Activated CD4-positive, CD25-positive, alpha-beta regulatory T cell treated with anti-CD3 and anti-CD28 coated beads, Interleukin-2, amount 50 U/mL, for 24 hours (primary cell): ENCODE measurements at regions not wholly inside any gene's neighbourhood (a gene's known extent, or its start where the extent isn't known, plus 50 kb on each side); places are given as distances from the start of the nearest gene placed in this dataset.

Experiments
- ATAC-seq, 2 donors: fragments of 150-1000 bp; cut with Tn5 transposase; one replicate each; pipeline ENCODE4 v1.10.0; 2021; ENCODE audit warnings: mild to moderate bottlenecking in 1 of 2, moderate library complexity in 1 of 2

DNA sequence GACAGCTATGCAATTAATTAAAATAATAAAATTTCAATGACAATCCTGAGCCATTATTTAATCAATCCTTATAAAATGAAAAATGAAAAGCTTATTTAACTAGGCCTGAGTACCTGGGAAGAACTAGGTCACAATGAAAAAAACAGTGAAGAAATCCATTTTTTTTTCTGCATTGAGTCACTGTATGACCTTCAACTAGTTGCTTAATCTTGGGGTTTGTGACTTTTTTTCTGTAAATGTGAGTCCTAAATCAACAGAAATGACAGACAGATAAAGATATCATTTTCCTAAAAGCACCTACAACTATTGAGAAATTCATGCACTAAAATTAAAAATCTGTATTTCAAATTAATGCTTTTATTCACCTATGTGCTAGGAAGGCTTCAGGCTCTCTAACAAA is 96.8 kb downstream of the TMEM26 start:
- no peak for ATAC-seq

DNA sequence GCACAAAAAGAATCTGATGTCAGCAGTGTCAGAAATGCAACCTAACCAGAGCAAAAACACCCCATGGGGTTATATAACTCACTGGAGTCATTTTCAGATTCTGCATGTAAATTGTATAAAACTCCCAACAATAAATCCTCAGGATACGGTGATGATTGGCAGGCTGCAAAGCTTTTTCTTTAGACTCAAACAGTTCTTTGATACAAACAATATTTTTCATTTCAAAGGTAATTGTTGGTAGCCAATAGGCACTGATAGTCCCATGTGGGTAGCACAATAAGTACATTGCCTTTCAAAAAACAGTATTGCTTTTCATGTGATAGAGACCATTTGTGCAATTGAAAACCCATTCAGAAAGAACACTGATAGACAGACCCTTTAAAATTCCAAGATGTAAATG is 98.0 kb downstream of the TMEM26 start:
- ATAC-seq: no peak

DNA sequence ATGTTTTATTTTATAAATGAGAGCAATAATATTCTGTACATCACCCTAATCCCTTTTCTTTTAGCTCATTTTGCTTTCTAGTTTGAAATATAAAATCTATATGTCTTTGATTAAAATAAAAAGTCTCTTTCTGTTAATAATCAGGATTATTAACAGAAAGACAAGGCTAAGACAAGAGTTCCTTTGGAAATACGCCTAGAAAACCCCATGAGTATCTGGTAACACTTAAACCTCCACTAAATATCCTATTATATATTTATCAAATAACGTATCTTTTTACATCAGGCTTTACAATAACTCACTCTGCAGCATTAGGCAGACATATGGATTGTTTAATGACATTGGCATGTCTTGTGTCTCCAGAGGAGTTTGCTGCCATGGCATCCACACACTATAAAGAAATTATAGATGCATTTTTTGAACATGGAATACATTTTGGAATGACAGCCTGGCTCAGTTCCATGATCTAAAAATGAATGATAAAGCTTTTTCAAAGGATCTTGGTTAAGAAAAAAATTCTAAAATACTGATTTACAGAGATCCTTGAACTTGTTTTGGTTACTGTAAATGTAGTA is 98.7 kb downstream of the TMEM26 start:
- no peak for ATAC-seq

DNA sequence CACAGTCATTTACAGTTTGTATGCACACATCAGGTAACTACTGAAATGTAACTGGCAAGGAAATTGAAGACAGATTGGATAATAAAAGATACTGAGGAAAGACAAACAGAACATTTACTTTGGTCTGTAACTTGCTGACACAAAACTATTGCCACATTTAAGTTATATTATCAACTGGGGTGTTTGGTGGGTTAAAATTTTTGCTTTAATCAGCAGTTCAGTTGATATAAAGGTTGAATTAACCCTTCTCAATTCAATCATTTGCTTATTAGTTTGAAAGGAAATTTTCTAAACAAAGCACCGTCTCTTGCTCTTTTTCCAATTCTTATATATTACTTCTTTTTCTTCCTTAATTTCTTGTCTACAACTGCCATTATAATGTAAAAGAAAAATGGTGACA is 102.4 kb downstream of the TMEM26 start:
- no peak for ATAC-seq

DNA sequence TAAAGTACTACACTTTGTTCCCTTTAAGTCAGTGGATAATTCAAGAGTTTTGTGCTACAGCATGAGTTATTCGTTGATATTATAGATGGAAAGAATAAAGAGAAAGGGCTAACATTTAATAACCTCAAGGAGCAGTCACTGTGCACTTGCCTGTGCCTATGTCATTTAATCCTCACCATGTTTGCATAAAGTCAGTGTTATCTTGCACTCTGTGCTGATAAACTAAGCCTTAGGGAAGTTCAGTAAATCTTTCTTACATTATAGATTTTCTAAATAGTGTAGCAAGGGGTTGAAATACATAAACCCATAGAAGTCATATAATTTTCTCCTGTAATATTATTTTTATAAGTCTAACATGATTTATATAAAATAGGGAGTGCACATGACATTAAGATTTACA is 103.1 kb downstream of the TMEM26 start:
- no peak for ATAC-seq

DNA sequence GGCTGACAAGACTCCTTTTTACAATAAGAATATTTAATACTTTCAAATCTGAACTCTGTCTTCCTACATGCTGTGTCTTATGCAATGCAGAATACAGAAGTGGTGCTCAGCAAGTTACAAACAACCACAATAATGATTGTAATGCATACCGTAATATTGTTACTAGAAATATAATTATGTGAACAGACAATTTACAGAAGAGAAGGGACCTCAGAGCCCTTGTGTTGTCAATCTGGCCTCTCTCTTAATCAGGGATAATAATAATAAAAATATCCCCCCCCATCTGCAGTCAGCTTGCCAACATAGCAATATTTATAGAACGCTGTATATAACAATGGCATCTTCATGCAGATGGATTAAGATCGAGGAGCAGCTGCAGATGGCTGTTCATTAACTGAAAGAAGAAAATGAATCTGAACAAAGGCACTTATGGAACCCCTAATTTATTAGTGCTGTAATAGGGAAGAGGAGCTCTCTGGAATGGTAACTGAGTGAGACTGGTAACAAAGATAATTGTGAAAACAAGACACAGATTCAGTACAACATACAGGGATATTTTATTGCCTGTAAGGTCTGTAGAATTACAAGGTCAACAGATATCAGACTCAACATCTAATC is 106.3 kb downstream of the TMEM26 start:
- ATAC-seq: no peak

DNA sequence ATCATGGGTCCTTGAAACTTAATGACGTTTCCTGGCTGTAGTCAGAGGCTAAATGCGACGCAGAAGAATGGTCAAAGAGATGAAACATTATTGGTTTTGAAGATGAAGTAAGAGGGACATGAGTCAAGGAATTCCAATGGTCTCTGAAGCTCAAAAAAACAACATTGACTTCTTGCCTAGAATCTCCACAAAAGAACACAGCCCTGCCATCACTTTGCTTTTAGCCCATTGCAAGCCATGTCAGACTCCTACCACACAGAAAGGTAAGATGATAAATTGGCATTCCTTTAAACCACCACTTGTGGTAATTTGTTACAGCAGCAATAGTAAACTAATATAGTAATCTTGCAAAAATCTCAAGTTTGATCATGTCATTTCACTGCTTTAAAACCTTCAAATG is 109.4 kb downstream of the TMEM26 start:
- ATAC-seq: no peak

DNA sequence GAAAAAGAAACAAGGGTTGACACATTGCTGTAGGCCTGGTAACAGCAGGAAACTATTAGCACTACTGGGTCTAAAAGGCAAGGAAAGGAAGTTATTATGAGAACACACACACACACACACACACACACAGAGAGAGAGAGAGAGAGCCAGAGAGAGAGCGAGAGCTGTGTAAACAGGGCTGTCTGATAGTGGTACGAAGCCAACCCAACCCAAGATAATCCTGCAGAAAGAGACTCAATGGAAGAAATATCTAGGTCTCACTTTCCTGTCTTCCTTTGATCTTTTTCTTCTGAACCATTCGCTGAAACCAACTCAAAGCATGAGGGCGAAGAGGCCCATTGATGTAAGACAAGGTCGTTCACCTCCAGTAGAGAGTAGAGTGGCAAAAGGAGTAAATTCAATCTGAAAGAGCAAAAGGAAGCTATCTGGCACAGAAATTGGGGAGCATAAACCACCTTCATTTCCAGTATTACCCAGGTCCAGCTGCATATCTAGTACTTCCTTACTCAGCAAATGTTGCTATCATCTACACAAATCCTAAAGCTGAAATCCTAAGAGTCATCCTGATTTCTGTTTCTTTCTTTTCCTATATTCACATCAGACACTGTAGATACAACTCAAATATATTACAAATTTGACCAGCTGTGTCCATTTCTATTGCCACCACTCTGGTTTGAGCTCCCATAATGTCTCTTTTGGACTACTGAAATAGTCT is 110.2 kb downstream of the TMEM26 start:
- no peak for ATAC-seq

DNA sequence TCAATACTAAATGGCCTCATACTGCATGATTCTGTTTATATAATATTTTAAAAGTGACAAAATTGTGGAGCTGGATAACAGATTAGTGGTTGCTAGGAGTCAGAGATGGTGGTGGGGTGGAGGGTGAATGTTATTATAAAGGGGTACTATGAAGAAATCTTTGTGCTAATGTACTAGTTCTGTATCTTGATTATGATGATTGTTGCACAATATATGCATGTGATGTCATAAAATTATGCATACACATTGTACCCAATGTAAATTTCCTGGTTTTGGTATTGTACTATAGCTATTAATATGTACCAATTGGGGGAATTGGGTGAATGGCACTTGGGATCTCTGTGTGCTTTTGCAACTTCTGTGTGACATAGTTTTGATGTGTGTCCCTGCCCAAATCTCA is 112.2 kb downstream of the TMEM26 start:
- no peak for ATAC-seq

DNA sequence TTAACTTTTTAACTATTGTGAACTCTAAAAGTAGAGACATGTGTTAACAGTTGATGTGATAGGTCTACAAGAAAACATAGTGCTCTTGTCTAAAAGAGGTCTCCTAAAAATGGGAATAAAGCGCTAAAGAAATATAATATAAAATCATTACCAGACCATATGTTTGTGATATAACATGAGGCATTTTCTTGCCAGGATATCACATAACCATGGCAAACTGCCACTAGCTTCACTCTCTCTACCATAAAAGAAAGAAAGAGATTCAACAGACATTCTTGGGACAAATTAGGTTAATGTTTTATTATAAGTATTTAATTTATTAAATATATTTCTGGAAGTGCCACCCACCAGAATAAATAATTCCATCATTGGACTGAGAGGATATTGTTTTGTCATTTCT is 115.0 kb downstream of the TMEM26 start:
- ATAC-seq: no peak

DNA sequence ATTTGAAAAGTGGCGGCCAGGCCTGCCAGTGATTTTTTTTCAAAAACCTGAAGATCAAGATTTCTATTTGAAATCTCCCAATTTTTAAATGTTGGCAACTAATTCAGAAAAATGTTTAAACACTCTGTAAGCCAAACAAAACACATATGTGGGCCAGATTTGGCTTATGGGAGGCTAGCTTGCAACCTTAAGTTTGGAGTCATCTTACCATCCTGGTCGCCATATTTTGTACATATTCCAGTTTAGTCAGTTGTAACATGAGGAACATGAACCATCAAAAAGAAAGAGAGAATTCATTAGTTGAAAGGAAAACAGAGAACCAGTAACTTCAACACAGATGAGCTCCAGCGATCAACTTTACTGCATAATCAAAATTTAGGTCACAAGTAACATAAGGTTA is 115.4 kb downstream of the TMEM26 start:
- ATAC-seq: no peak

DNA sequence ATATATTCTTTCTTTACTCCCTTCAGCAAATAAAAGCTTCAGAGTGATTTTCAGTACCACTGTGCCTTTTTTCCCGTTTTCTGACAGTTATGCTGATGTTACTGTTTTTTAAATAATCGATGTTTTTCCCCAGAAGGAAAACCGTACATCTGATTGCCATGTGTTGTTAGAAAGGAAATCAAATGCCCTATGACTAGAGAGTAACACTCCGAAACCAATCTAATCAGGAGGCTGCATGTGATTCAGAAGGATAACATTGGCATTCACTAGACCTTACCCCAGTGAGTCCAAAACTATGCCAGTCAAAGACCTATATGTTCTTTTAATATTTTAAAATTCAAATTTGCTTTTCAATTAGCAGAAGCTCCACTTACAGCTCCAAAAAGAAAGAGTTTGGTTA is 116.3 kb downstream of the TMEM26 start:
- ATAC-seq: no peak

DNA sequence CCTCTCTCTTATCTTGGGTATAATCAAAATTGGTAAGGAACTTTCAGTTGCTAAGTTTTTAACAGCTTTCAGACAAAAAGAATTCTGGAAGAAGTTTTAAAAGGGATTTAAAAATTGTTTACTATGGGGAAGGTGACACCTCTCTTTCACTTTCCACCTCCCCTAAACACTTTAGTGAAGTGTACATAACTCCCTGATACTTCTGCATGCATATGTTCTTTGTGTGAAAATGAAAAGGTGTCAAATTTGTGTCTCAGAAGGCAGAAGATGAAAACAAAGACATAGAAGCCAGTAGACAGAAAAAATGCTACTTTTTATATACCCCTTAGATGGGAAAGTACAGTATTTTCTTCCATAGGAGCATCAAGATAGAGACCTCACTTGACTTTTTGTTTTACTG is 117.8 kb downstream of the TMEM26 start:
- ATAC-seq: no peak

DNA sequence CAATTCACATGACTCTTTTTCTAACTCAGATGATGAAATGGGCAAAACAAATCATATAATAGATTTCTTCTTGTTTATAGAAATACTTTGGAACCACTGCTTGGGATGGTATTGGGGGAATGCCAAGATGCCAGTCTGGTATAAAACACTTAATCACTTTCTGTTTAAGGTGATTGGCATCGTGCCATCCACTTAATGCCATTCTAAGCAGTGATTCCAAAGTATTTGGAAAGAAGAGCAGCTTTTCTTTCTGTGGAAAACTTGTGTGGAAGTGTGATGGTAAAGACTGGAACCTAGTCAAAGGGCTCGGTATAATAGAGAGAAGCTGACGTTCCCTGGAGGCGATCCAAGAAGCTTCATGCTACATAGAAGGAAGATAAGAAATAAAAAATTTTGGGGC is 120.6 kb downstream of the TMEM26 start:
- ATAC-seq: no peak

DNA sequence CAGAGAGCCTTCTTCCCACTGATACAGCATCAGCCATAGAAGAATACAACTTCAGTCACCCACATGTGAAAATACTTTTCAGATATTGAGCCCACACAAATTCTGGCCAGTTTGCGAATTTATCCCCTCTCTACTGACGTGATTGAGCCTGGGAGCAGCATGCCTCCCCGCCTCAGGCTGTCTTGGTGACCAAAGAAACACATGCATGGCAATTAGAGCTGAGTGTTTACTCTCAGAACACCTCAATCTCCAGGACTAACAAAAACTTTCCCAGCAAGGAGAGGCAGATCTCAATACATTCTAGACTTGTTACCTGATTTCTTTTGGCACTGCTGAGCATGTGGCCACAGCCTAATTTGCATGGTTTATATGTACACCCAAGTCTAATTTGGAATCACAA is 122.5 kb downstream of the TMEM26 start:
- no peak for ATAC-seq

DNA sequence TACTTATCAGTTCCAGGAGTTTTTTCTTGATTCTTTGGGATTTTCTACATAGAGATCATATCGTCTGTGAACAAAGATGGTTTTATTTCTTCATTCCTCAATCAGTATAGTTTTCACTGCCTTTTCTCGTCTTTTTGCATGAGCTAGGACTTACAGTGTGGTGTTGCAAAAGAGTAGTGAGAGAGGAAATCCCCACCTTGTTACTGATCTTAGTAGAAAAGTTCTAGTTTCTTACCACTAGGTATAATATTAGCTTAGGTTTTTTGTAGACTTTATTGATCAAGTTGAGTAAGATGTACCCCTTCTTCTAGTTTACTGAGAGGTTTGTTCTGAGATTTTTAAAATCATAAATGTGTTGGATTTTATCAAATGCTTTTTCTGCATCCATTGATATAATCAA is 123.3 kb downstream of the TMEM26 start:
- ATAC-seq: no peak

DNA sequence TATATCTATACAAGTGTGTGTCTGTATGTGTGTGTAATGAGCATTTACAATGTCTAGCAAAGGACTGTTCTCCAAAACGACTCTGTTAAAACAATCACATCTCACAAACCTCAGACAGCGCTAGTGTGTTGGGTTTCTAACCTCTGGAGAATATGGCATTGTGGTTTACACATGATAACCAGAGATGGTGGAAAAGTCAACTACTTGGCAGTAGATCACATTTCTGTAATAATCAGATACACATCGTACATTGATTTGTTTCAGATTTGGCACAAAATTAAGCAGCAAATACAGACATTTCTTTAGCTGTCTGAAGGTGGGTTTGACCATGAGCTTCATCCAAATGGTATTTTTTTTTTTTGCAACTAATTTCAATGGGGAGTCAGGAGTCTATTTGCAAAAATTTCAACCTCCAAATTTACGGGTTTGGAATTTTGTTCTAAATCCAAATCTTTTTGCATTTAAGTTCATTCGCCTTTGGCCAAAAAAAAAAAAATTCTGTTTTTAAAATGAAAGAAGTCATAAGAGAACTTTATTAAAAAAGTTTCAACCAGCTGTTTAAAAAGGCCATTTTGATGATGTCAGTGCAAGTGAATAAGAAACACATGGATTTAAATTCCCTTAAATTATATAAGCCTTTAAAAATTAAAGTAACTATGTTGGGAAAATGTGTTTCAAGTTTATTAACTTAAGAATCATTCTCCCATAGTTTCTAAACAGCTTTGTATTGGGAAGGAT is 127.8 kb downstream of the TMEM26 start:
- no peak for ATAC-seq

DNA sequence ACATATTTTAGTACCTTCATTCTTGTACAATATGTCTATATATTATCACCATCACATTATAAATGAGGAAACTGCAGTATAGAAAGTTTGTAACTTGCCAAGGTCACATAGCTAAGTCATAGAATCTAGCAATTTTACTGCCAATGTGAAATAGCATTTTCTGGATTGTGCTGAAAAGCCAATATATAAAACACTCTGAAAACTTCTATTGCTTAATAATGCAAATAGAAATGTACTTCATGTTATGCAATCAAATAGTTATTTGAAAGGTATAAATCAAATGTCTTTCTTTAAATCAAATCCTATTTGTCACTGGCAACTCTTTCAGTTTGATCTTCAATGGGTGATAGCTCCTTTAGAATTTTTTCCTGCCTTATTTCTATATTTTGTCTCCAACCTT is 129.5 kb downstream of the TMEM26 start:
- no peak for ATAC-seq

DNA sequence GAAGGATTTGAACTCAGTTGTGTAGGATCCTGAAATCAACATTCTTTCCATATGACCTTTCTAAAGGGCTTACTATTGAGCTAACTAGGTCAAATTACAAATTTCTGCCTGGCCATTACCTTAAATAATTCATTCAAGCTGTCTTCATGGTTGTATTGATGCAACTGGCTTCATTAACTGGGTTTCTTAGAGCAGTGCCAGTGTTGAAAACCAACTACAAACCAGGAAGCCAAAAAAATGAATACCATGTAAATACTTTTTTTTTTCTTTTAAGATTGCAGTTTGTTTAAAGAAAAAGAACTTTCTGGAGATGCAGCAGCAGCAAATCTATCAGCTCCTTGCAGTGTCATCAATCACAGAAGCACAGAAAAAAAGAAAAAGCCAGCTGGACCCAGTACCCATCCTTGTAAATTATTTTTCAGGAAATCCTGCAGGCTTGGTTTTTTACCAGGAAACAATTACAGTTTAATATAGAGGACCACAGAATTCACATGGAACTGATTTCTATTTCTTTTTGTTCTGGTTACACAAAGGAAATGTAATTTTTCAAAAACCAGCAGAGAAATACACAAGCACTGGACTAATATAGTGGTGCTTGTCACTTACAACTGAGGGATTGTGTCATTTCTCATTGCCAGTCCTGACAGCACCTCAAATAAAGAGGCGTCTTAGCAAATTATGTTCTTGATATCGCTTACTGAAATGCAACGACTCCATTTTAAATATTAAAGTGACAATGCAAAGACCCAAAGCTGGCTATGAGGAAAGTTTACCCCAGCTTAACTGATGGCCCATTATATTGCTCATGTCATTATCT is 131.9 kb downstream of the TMEM26 start:
- ATAC-seq: no peak

DNA sequence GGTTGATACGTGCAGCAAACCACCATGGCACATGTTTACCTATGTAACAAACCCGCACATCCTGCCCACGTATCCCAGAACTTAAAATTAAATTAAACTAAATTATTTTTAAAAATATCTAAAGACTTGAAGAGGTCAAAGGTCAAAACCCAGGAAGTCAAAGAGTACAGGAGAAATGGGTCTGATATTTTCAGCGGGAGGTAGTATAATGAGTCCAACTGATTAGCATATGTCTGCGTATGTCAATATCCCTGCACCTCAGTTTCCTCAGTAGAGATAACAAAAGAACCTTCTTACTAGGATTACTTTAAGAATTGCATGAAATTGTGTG is 133.0 kb downstream of the TMEM26 start:
- ATAC-seq: no peak

DNA sequence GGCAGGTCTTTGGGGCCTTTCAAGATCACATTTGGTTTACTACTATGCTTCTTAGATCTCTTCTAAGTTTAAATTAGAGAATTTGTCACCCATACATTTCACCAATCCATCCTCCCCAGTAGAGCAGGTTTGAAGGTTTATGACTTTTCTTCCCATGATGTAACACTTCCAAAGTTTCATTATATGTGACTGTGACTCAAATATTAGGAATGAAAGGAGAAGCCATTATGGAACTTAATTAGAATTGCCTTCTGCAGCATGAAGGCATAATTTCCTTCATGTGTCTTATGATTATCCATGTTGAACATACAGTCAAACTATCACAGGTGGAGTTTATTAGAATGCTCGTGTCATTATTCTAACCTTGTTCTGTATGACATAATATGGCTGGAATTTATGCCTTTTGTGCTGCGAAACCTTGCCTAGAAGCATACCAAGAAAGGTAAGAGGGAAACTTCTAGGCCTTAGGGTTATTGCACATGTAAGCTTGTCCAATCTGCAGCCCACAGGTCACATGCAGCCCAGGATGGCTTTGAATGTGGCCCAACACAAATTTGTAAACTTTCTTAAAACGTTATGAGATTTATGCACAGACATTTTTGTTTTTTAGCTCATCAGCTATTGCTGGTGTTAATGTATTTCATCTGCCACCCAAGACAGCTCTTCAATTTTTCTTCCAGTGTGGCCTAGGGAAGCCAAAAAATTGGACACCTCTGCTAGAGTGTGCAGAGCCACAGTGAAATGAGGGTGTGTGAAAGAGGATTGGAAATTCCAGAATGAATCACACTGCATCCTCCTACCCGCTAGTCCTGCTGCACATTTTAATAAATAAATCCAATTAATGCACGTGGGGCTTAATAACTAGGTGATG is 133.6 kb downstream of the TMEM26 start:
- no peak for ATAC-seq

DNA sequence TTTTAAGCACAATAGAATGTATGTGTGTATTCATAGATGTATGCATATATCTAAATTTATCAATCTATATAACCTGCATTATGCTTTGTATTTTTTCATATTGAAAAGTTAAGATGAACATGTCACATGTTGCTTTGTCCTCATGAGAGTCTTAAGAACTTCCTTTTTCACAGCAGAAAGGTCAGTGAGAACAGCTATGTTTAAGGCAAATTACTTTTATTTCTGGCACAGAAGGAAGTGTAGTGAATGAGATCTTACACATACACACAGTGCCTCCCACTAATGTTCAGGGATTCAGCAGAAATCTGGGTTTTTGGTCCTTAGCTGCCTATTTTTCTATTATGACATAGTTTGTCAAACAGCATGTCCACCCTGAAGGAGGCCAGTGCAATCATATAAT is 134.8 kb downstream of the TMEM26 start:
- ATAC-seq: no peak
